ENCODE measurements at regions not wholly inside any gene's neighbourhood (a gene's known extent, or its start where the extent isn't known, plus 50 kb on each side); places are given as distances from the start of the nearest gene placed in this dataset.

DNA sequence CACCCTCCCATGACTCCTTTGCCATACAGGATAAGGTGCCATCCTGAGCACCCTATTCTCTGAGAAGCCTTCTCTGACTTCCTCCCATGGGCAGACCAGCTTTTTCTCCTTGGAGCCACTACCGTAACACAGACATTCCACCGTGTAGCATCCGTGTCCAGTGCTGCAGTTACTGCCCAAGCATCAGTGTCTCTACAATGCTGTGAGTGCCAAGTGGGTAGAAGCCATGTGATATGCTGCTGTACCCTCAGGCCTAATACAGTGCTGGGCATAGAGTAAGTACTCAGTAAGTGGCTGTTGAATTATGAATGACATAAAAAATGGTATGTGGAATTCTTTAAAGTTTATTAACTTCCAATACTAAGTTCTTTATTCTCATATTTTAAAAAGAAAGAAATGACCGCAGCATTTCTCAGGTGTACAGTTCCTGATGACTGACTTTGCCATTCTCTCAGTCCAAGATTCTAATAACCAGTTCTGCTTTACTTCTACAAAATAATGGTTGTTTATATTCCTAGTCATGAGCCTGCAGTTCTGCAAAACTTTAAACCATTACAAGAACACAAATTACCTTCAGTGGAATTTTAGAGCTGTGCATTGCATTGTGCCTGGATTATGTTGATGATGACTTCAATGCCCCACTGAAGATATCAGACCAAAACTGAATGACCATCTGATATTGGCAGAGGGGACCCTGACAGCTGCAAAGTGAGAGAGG is 118.7 kb downstream of the RPAP3 start:
- Histone ChIP-seq H3K27me3 (no peaks in the 10 kb centered on the region), H3K4me3 (no peak overlapping the region), H3K9me3 (no peaks in the 10 kb centered on the region), H3K27ac (no peak overlapping the region), H3K4me1 (peaks cover 0 to 3% of the 10 kb centered on the region in 2 donors), H3K36me3 (no peaks in the 10 kb centered on the region)
- no peak for ATAC-seq
- intact Hi-C loops (cut with DNase I; ENCODE audit: low total_unique reads): no loop called here
- in situ Hi-C loops (cut with MboI; ENCODE audit: low sequenced_read_pairs in 4 of 4): no loop called here
- TF ChIP-seq POLR2A (IDR thresholded peaks at IDR 0.05) (no peak), CTCF (IDR thresholded peaks at IDR 0.05 in 4 of 5, conservative IDR thresholded peaks at IDR 0.05 in 1 of 5) (no peak)
- DNase-seq: no peak

GRCh38 chr12:47585507-47585906 is 120.3 kb downstream of the RPAP3 start:
- in situ Hi-C loops (cut with MboI; ENCODE audit: low sequenced_read_pairs in 4 of 4): no loop called here
- intact Hi-C loops (cut with DNase I; ENCODE audit: low total_unique reads): no loop called here
- Histone ChIP-seq H3K36me3 (no peaks in the 10 kb centered on the region), H3K9me3 (no peaks in the 10 kb centered on the region), H3K4me3 (no peak overlapping the region), H3K4me1 (no peaks in the 10 kb centered on the region), H3K27me3 (no peaks in the 10 kb centered on the region), H3K27ac (no peak overlapping the region)
- DNase-seq (no peak), ATAC-seq (no peak)
- TF ChIP-seq CTCF (IDR thresholded peaks at IDR 0.05 in 4 of 5, conservative IDR thresholded peaks at IDR 0.05 in 1 of 5): no peak
- TF ChIP-seq POLR2A (IDR thresholded peaks at IDR 0.05): no peak

DNA sequence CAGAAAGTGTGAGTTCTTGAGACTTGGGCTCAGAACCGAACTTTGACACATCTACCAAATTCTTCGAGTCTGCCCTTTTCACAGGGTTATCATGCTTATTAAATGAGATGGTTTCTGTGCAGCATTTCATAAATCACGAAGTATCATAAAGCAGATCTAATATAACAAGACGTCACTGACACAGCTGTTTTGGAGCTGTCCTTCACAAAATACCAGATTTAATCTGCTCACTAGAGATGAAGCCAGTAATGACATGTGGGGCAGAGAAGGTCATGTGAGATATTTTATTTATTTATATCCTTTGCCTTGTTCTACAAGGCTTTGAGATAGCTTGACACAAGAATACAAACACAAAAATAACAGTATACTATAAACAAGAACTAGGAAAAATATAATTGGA is 127.0 kb downstream of the RPAP3 start:
- Histone ChIP-seq H3K27ac (no peak overlapping the region), H3K9me3 (no peaks in the 10 kb centered on the region), H3K27me3 (peaks cover 0 to 2% (median 0%) of the 10 kb centered on the region in 3 donors), H3K4me3 (no peak overlapping the region), H3K36me3 (no peaks in the 10 kb centered on the region), H3K4me1 (no peaks in the 10 kb centered on the region)
- no peak for ATAC-seq
- intact Hi-C loops (cut with DNase I; ENCODE audit: low total_unique reads): no loop called here
- TF ChIP-seq POLR2A (IDR thresholded peaks at IDR 0.05): no peak
- TF ChIP-seq CTCF (IDR thresholded peaks at IDR 0.05 in 4 of 5, conservative IDR thresholded peaks at IDR 0.05 in 1 of 5): no peak
- no peak for DNase-seq
- in situ Hi-C loops (cut with MboI; ENCODE audit: low sequenced_read_pairs in 4 of 4): no loop called here

DNA sequence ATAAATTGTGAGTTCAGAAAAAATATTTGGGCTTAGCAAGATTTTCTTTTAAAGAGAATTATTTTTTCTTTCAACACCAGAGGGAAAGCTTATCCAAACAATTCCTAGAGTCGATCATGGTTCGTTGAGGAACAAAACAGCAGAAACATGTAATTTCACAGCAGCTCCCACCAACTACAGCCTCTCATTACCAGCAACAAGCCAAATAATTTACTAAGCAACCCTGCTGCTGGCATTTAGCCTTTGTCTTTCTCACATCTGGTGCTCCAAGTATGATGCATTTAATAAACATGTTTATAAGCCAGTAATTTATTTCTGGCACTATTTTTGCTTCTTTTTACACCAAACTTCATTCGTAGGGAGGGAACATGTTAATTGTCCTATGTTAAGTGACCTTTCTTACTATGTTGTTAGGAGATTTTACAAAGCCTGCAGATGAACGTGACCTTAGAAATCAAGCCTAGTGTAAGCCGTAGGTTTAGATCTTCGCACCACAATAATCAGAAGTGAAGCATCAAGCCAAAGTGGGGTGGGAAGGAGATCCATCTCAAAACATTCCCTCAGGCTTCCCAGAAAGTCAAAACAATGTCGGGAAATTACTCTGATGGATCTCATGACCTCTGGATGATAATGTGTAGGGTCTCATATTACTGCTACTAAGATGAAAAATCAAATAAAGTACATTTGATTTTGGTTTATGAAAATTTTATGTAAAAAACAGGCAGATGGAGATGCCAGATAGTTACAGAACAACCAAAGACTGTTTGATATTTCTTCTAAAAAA is 128.4 kb downstream of the RPAP3 start:
- Histone ChIP-seq H3K9me3 (no peaks in the 10 kb centered on the region), H3K27me3 (peaks cover 0 to 2% (median 0%) of the 10 kb centered on the region in 3 donors), H3K4me1 (no peaks in the 10 kb centered on the region), H3K36me3 (no peaks in the 10 kb centered on the region), H3K4me3 (no peak overlapping the region), H3K27ac (no peak overlapping the region)
- in situ Hi-C loops (cut with MboI; ENCODE audit: low sequenced_read_pairs in 4 of 4) (no loop called here), intact Hi-C loops (cut with DNase I; ENCODE audit: low total_unique reads) (no loop called here)
- no peak for DNase-seq
- ATAC-seq: no peak
- TF ChIP-seq CTCF (IDR thresholded peaks at IDR 0.05 in 4 of 5, conservative IDR thresholded peaks at IDR 0.05 in 1 of 5) (no peak), POLR2A (IDR thresholded peaks at IDR 0.05) (no peak)

Measured in gastrocnemius medialis (tissue), 4 donors.